ENCODE measurements at regions not wholly inside any gene's neighbourhood (a gene's known extent, or its start where the extent isn't known, plus 50 kb on each side); places are given as distances from the start of the nearest gene placed in this dataset.

DNA sequence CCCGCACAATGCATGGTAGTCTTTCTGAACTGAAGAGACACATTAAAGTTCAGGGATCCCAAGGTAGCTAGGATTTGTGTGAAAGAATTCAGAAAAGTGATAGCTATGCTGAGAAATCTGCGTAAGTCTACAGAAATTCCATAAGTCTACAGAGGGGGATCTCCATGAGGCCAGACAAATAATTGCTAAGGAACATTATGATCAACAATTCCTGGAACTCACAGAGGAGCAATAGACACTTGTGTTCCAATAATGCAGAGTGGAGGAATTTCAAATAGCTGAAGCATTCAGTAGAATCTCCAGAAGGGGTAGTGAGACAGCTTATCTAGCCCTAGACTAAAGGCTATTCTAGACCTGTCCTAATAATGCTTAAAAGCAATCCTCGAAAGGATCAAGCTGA lies 315.7 kb upstream of the ECI2 start:
- TF ChIP-seq, protein P1, sequence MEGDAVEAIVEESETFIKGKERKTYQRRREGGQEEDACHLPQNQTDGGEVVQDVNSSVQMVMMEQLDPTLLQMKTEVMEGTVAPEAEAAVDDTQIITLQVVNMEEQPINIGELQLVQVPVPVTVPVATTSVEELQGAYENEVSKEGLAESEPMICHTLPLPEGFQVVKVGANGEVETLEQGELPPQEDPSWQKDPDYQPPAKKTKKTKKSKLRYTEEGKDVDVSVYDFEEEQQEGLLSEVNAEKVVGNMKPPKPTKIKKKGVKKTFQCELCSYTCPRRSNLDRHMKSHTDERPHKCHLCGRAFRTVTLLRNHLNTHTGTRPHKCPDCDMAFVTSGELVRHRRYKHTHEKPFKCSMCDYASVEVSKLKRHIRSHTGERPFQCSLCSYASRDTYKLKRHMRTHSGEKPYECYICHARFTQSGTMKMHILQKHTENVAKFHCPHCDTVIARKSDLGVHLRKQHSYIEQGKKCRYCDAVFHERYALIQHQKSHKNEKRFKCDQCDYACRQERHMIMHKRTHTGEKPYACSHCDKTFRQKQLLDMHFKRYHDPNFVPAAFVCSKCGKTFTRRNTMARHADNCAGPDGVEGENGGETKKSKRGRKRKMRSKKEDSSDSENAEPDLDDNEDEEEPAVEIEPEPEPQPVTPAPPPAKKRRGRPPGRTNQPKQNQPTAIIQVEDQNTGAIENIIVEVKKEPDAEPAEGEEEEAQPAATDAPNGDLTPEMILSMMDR (IDR thresholded peaks at IDR 0.05), result no peak
- TF ChIP-seq POLR2A (IDR thresholded peaks at IDR 0.05), result no peak

Data from lower leg skin (tissue), 3 donors.